Hepatocyte (in vitro differentiated cells): ENCODE measurements at regions not wholly inside any gene's neighbourhood (a gene's known extent, or its start where the extent isn't known, plus 50 kb on each side); places are given as distances from the start of the nearest gene placed in this dataset.

Source experiments
- DNase-seq: peaks from one replicate; pipeline ENCODE4 v3.0.0-alpha.2; 2016; ENCODE audit warnings: low spot score
- H2AFZ ChIP-seq: fragments of 200-600 bp; sonication (generic); 2 replicates; pipeline ENCODE4 v1.6.0; 2016; ENCODE audit warnings: antibody characterized with exemption, mild to moderate bottlenecking
- H3K27ac ChIP-seq: fragments of 200-600 bp; sonication (generic); 2 replicates; pipeline ENCODE4 v1.5.1; 2016; ENCODE audit warnings: mild to moderate bottlenecking
- H3K27me3 ChIP-seq: fragments of 200-600 bp; sonication (generic); 2 replicates; pipeline ENCODE4 v1.6.1; 2016
- H3K36me3 ChIP-seq: fragments of 200-600 bp; sonication (generic); replicated peaks from 2 replicates; pipeline ENCODE4 v1.5.1; 2016; ENCODE audit warnings: low read depth; ENCODE audit not compliant: insufficient read depth
- H3K4me1 ChIP-seq: fragments of 200-600 bp; sonication (generic); 2 replicates; pipeline ENCODE4 v1.5.1; 2016; ENCODE audit warnings: mild to moderate bottlenecking, moderate library complexity; ENCODE audit not compliant: insufficient read depth
- H3K4me2 ChIP-seq: fragments of 200-600 bp; sonication (generic); 2 replicates; pipeline ENCODE4 v1.6.0; 2016
- H3K4me3 ChIP-seq: fragments of 200-600 bp; sonication (generic); 2 replicates; pipeline ENCODE4 v1.5.1; 2016; ENCODE audit warnings: mild to moderate bottlenecking
- H3K79me2 ChIP-seq: fragments of 200-600 bp; sonication (generic); 2 replicates; pipeline ENCODE4 v1.6.0; 2017; ENCODE audit warnings: mild to moderate bottlenecking
- H3K9me2 ChIP-seq: fragments of 200-600 bp; sonication (generic); replicated peaks from 2 replicates; pipeline ENCODE4 v1.6.0; 2017; ENCODE audit warnings: mild to moderate bottlenecking; ENCODE audit not compliant: insufficient read depth
- H3K9me3 ChIP-seq: fragments of 200-600 bp; sonication (generic); 2 replicates; pipeline ENCODE4 v1.5.1; 2016; ENCODE audit warnings: low read depth, mild to moderate bottlenecking
- H4K20me1 ChIP-seq: fragments of 200-600 bp; sonication (generic); 2 replicates; pipeline ENCODE4 v1.6.0; 2016; ENCODE audit warnings: mild to moderate bottlenecking; ENCODE audit not compliant: insufficient read depth, poor library complexity, severe bottlenecking
- CTCF ChIP-seq: fragments of 200-600 bp; sonication (generic); IDR thresholded peaks from 2 replicates; pipeline ENCODE4 v1.5.1; 2016; ENCODE audit warnings: antibody characterized with exemption, mild to moderate bottlenecking; ENCODE audit not compliant: poor library complexity
- EZH2 ChIP-seq: fragments of 200-600 bp; sonication (generic); IDR thresholded peaks from 2 replicates; pipeline ENCODE4 v1.6.1; 2016; ENCODE audit warnings: antibody characterized with exemption, mild to moderate bottlenecking, borderline replicate concordance
- EZH2phosphoT487 ChIP-seq: fragments of 200-600 bp; sonication (generic); IDR thresholded peaks from one replicate; pipeline ENCODE4 v1.6.1; 2018; ENCODE audit warnings: antibody characterized with exemption, mild to moderate bottlenecking, low read depth, moderate library complexity; ENCODE audit not compliant: unreplicated experiment, severe bottlenecking
- whole genome bisulfite sequencing: methylation state at CpG from one replicate; pipeline ENCODE4 v1.1.6; 2016; ENCODE audit warnings: low lambda C conversion rate; ENCODE audit errors: missing lambda C conversion rate; 5-methylcytosine and 5-hydroxymethylcytosine counted together

GRCh38 chr11:130624971-130625544 lies 176.6 kb downstream of the ADAMTS15 start:
- no peak for DNase-seq
- peaks cover 19% of the 10 kb centered on the region for H3K4me1 ChIP-seq
- WGBS: 80% methylated on average over 11 of the region's 11 CpGs
- H3K4me2 ChIP-seq: no peak overlapping the region
- no peak for TF ChIP-seq CTCF
- H3K4me3 ChIP-seq: no peak overlapping the region
- H3K9me3 ChIP-seq: no peaks in the 10 kb centered on the region
- H3K27ac ChIP-seq: peak overlapping the region; percentile 44
- H3K79me2 ChIP-seq: no peaks in the 10 kb centered on the region
- H4K20me1 ChIP-seq: no peaks in the 10 kb centered on the region
- H3K9me2 ChIP-seq: no peaks in the 10 kb centered on the region
- no peaks in the 10 kb centered on the region for H3K36me3 ChIP-seq
- H2AFZ ChIP-seq: no peak overlapping the region
- H3K27me3 ChIP-seq: no peaks in the 10 kb centered on the region

- WGBS: 76% methylated on average over 15 of the region's 15 CpGs
- H3K4me3 ChIP-seq: no peak overlapping the region
- no peak overlapping the region for H3K4me2 ChIP-seq
- H3K27me3 ChIP-seq: no peaks in the 10 kb centered on the region
- no peaks in the 10 kb centered on the region for H4K20me1 ChIP-seq
- H3K79me2 ChIP-seq: no peaks in the 10 kb centered on the region
- H3K9me2 ChIP-seq: no peaks in the 10 kb centered on the region
- H3K27ac ChIP-seq: no peak overlapping the region
- no peaks in the 10 kb centered on the region for H3K36me3 ChIP-seq
- no peak for TF ChIP-seq CTCF
- no peak for TF ChIP-seq EZH2phosphoT487
- TF ChIP-seq EZH2: no peak
- H3K4me1 ChIP-seq: peaks cover 19% of the 10 kb centered on the region
- H2AFZ ChIP-seq: no peak overlapping the region
- H3K9me3 ChIP-seq: no peaks in the 10 kb centered on the region
- DNase-seq: no peak
These were observed 177.3 kb downstream of the ADAMTS15 start for GRCh38 chr11:130625578-130626306.

GRCh38 chr11:130629039-130629438 lies 180.6 kb downstream of the ADAMTS15 start:
- Histone ChIP-seq H3K27ac (no peak overlapping the region), H3K9me3 (no peaks in the 10 kb centered on the region), H4K20me1 (no peaks in the 10 kb centered on the region), H3K9me2 (no peaks in the 10 kb centered on the region), H2AFZ (no peak overlapping the region), H3K27me3 (no peaks in the 10 kb centered on the region), H3K4me2 (no peak overlapping the region), H3K79me2 (no peaks in the 10 kb centered on the region), H3K36me3 (no peaks in the 10 kb centered on the region), H3K4me1 (peaks cover 12% of the 10 kb centered on the region), H3K4me3 (no peak overlapping the region)
- TF ChIP-seq EZH2 (no peak), EZH2phosphoT487 (no peak), CTCF (no peak)
- DNase-seq: no peak
- 74% methylated on average over 9 of the region's 9 CpGs for WGBS
